ENCODE measurements at regions not wholly inside any gene's neighbourhood (a gene's known extent, or its start where the extent isn't known, plus 50 kb on each side); places are given as distances from the start of the nearest gene placed in this dataset.

DNA sequence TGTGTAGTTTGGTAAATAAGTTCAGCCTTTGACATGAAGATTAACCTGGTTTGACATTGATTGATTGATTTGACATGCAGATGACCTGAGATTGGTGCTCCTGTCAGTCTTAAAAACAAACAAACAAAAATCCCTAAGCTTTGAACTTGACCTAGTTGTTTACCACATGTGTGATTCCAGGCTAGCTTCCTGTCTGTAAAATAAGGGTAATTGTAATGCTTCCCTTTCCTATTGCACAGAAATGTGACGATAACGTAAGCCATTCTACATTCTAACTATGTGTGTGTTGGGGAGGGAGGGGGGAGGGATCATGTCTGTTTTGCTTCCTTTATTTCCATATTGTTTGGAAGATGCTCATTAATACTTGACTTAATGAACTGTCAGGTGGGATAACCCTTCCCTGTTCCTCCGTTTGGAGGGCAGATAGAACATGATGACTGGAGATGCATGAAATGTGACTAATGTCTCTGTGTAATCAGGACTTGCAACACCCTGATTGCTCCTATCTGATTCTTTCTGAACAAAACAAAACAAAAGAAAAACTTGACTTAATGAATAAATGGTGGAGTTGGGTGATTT is 106.1 kb upstream of the CLMP start:
- peaks cover 9% of the 10 kb centered on the region for H3K4me1 ChIP-seq (ENCODE audit: control insufficient read depth, insufficient read depth, low read length)
- H3K27me3 ChIP-seq (ENCODE audit: control insufficient read depth, insufficient read depth, low read length) = peaks cover 44% of the 10 kb centered on the region
- no peak overlapping the region for H3K4me3 ChIP-seq (ENCODE audit: low read depth, low read length)
- no peaks in the 10 kb centered on the region for H3K36me3 ChIP-seq (ENCODE audit: control insufficient read depth, insufficient read depth, low read length)
- H3K9me3 ChIP-seq (ENCODE audit: control insufficient read depth, insufficient read depth, low read length) = no peaks in the 10 kb centered on the region
- no peak overlapping the region for H3K9ac ChIP-seq (ENCODE audit: low read depth, low read length)

GRCh38 chr11:123299721-123300120 is 104.7 kb upstream of the CLMP start:
- H3K36me3 ChIP-seq (ENCODE audit: control insufficient read depth, insufficient read depth, low read length) = no peaks in the 10 kb centered on the region
- H3K4me1 ChIP-seq (ENCODE audit: control insufficient read depth, insufficient read depth, low read length) = peaks cover 9% of the 10 kb centered on the region
- no peak overlapping the region for H3K9ac ChIP-seq (ENCODE audit: low read depth, low read length)
- peaks cover 35% of the 10 kb centered on the region for H3K27me3 ChIP-seq (ENCODE audit: control insufficient read depth, insufficient read depth, low read length)
- no peaks in the 10 kb centered on the region for H3K9me3 ChIP-seq (ENCODE audit: control insufficient read depth, insufficient read depth, low read length)
- H3K4me3 ChIP-seq (ENCODE audit: low read depth, low read length) = no peak overlapping the region

DNA sequence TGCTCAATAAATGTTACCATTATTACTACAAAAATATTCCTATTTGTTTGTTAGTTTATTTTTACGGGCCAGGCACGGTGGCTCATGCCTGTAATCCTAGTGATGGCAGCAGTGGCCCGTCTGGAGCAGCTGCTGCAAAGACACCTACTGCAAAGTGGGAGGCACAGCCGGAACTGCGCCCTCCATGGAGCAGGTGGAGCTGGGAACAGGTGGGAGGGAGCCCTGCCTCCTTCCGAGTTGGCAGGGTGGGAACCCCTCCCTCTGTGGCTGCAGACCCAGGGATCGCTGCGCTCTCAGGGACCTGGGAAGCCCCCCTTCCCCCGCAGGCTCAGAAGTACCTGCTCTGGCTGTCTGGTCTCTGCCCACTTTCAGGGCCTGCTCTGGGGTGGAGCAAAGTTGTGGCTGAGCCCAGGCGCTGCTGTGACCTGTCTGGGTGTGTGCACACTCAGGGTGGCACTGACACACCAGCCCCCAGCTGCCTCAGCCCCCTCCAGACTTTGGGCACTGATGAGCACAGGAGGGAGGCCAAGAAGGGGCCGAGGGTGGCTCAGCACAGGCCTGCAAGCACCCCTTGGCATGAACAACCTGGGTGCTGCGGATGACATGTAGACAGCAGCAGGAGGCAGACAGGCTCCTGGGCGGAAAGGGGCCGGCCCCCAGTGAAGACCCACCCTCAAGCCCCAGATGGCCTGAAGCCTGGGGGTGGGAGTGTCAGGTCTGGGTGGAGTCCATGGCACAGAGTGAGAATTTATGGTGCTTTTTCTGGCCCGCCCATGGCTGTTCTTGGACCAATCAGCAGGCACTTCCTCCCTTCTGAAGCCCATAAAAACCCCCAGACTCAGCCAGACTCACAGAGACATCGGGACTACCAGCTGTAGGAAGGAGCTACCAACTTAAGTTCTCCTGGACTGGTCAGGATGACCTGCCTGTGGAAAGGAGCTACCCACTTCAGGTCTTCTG is 103.7 kb upstream of the CLMP start:
- Histone ChIP-seq H3K36me3 (ENCODE audit: control insufficient read depth, insufficient read depth, low read length) (no peaks in the 10 kb centered on the region), H3K9me3 (ENCODE audit: control insufficient read depth, insufficient read depth, low read length) (no peaks in the 10 kb centered on the region), H3K27me3 (ENCODE audit: control insufficient read depth, insufficient read depth, low read length) (peaks cover 32% of the 10 kb centered on the region), H3K9ac (ENCODE audit: low read depth, low read length) (no peak overlapping the region), H3K4me3 (ENCODE audit: low read depth, low read length) (no peak overlapping the region), H3K4me1 (ENCODE audit: control insufficient read depth, insufficient read depth, low read length) (peaks cover 9% of the 10 kb centered on the region)

GRCh38 chr11:123292647-123293046 is 97.6 kb upstream of the CLMP start:
- Histone ChIP-seq H3K4me1 (ENCODE audit: control insufficient read depth, insufficient read depth, low read length) (no peaks in the 10 kb centered on the region), H3K36me3 (ENCODE audit: control insufficient read depth, insufficient read depth, low read length) (no peaks in the 10 kb centered on the region), H3K27me3 (ENCODE audit: control insufficient read depth, insufficient read depth, low read length) (no peaks in the 10 kb centered on the region), H3K9ac (ENCODE audit: low read depth, low read length) (no peak overlapping the region), H3K4me3 (ENCODE audit: low read depth, low read length) (no peak overlapping the region), H3K9me3 (ENCODE audit: control insufficient read depth, insufficient read depth, low read length) (no peaks in the 10 kb centered on the region)

DNA sequence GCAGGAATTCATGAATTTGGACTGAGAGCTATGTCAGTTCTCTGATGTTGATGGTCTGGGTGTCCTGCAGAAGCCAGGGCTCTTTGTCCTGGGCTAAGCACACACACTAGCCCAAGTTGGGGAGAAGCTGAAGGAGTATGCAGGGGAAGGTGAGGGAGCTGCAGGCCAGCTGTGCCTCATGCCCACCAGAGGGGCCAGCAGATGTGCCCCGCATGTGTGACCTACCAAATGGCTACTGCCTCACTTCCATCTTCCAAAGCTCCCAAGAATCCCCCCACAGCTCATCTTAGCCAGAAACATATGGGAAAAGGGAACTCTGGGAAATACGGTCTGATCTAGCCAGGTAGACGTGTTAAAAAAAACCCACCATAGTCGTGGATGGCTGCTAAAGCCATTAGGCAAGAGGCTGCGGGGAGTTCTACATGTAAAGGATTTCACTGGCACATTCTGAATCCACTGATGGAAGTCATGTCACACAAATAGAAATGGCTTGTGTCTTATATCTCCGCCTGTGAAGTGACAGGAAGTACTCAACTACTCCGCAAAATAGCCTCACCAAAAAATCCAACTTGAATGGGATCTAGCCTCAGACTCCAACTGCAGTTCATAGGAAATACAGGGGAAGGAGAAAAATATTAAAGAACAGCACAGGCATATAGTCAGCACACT is 96.3 kb upstream of the CLMP start:
- no peak overlapping the region for H3K9ac ChIP-seq (ENCODE audit: low read depth, low read length)
- H3K36me3 ChIP-seq (ENCODE audit: control insufficient read depth, insufficient read depth, low read length) = no peaks in the 10 kb centered on the region
- no peaks in the 10 kb centered on the region for H3K9me3 ChIP-seq (ENCODE audit: control insufficient read depth, insufficient read depth, low read length)
- no peaks in the 10 kb centered on the region for H3K27me3 ChIP-seq (ENCODE audit: control insufficient read depth, insufficient read depth, low read length)
- H3K4me3 ChIP-seq (ENCODE audit: low read depth, low read length) = no peak overlapping the region
- no peaks in the 10 kb centered on the region for H3K4me1 ChIP-seq (ENCODE audit: control insufficient read depth, insufficient read depth, low read length)

DNA sequence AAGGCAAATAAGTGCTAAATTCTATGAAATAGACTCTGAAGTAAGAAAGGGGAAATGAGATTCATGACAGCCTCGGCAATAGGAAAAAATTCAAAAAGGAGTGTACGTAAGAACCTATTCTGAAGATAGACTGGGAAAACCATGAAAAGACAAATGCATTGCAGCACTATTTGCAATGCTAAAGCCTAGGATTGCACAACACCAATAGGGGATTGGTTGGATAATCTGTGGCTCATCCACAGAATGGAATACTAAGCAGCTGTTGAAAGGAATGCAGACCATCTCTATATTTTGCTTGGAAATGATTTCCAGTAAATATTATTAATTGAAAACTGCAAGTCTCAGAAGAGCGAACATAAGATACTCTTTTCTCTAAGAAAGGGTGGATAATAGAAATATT is 91.7 kb upstream of the CLMP start:
- no peaks in the 10 kb centered on the region for H3K36me3 ChIP-seq (ENCODE audit: control insufficient read depth, insufficient read depth, low read length)
- no peak overlapping the region for H3K9ac ChIP-seq (ENCODE audit: low read depth, low read length)
- no peak overlapping the region for H3K4me3 ChIP-seq (ENCODE audit: low read depth, low read length)
- H3K4me1 ChIP-seq (ENCODE audit: control insufficient read depth, insufficient read depth, low read length) = peaks cover 2% of the 10 kb centered on the region
- no peaks in the 10 kb centered on the region for H3K27me3 ChIP-seq (ENCODE audit: control insufficient read depth, insufficient read depth, low read length)
- H3K9me3 ChIP-seq (ENCODE audit: control insufficient read depth, insufficient read depth, low read length) = no peaks in the 10 kb centered on the region

DNA sequence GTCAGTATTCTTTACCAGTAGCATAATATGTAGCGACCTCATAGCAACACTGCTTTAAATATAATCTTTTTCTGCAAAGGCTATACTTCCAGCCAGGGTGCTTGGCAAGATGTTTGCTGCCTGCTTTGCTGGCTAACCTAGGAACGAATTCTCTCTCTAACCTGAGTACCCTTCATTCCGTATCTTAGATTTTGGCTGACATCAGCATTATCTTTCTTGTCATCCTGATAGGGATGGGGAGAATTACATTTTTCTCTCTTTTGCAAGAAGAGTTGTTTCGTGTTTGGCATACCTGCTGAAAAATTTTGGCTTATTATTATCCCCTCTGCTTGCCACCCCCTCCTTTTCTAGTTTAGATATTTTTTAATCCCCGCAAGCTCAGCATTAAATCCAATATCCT is 91.2 kb upstream of the CLMP start:
- Histone ChIP-seq H3K4me3 (ENCODE audit: low read depth, low read length) (no peak overlapping the region), H3K4me1 (ENCODE audit: control insufficient read depth, insufficient read depth, low read length) (peaks cover 2% of the 10 kb centered on the region), H3K27me3 (ENCODE audit: control insufficient read depth, insufficient read depth, low read length) (no peaks in the 10 kb centered on the region), H3K36me3 (ENCODE audit: control insufficient read depth, insufficient read depth, low read length) (no peaks in the 10 kb centered on the region), H3K9me3 (ENCODE audit: control insufficient read depth, insufficient read depth, low read length) (no peaks in the 10 kb centered on the region), H3K9ac (ENCODE audit: low read depth, low read length) (no peak overlapping the region)

GRCh38 chr11:123284454-123284853 is 89.4 kb upstream of the CLMP start:
- Histone ChIP-seq H3K4me3 (ENCODE audit: low read depth, low read length) (no peak overlapping the region), H3K9me3 (ENCODE audit: control insufficient read depth, insufficient read depth, low read length) (no peaks in the 10 kb centered on the region), H3K4me1 (ENCODE audit: control insufficient read depth, insufficient read depth, low read length) (peaks cover 2% of the 10 kb centered on the region), H3K36me3 (ENCODE audit: control insufficient read depth, insufficient read depth, low read length) (no peaks in the 10 kb centered on the region), H3K9ac (ENCODE audit: low read depth, low read length) (no peak overlapping the region), H3K27me3 (ENCODE audit: control insufficient read depth, insufficient read depth, low read length) (no peaks in the 10 kb centered on the region)

- H3K4me3 ChIP-seq (ENCODE audit: low read depth, low read length) = no peak overlapping the region
- H3K9me3 ChIP-seq (ENCODE audit: control insufficient read depth, insufficient read depth, low read length) = no peaks in the 10 kb centered on the region
- H3K27me3 ChIP-seq (ENCODE audit: control insufficient read depth, insufficient read depth, low read length) = no peaks in the 10 kb centered on the region
- H3K36me3 ChIP-seq (ENCODE audit: control insufficient read depth, insufficient read depth, low read length) = no peaks in the 10 kb centered on the region
- no peak overlapping the region for H3K9ac ChIP-seq (ENCODE audit: low read depth, low read length)
- H3K4me1 ChIP-seq (ENCODE audit: control insufficient read depth, insufficient read depth, low read length) = peaks cover 2% of the 10 kb centered on the region
Observed at GRCh38 chr11:123282597-123282996, 87.5 kb upstream of the CLMP start.

- H3K4me3 ChIP-seq (ENCODE audit: low read depth, low read length) = no peak overlapping the region
- no peaks in the 10 kb centered on the region for H3K4me1 ChIP-seq (ENCODE audit: control insufficient read depth, insufficient read depth, low read length)
- H3K27me3 ChIP-seq (ENCODE audit: control insufficient read depth, insufficient read depth, low read length) = no peaks in the 10 kb centered on the region
- no peaks in the 10 kb centered on the region for H3K36me3 ChIP-seq (ENCODE audit: control insufficient read depth, insufficient read depth, low read length)
- no peaks in the 10 kb centered on the region for H3K9me3 ChIP-seq (ENCODE audit: control insufficient read depth, insufficient read depth, low read length)
- no peak overlapping the region for H3K9ac ChIP-seq (ENCODE audit: low read depth, low read length)
Observed at GRCh38 chr11:123273616-123274015, 78.6 kb upstream of the CLMP start.

GRCh38 chr11:123272565-123272964 is 77.5 kb upstream of the CLMP start:
- no peak overlapping the region for H3K9ac ChIP-seq (ENCODE audit: low read depth, low read length)
- no peaks in the 10 kb centered on the region for H3K27me3 ChIP-seq (ENCODE audit: control insufficient read depth, insufficient read depth, low read length)
- H3K4me3 ChIP-seq (ENCODE audit: low read depth, low read length) = no peak overlapping the region
- no peaks in the 10 kb centered on the region for H3K4me1 ChIP-seq (ENCODE audit: control insufficient read depth, insufficient read depth, low read length)
- no peaks in the 10 kb centered on the region for H3K36me3 ChIP-seq (ENCODE audit: control insufficient read depth, insufficient read depth, low read length)
- no peaks in the 10 kb centered on the region for H3K9me3 ChIP-seq (ENCODE audit: control insufficient read depth, insufficient read depth, low read length)

DNA sequence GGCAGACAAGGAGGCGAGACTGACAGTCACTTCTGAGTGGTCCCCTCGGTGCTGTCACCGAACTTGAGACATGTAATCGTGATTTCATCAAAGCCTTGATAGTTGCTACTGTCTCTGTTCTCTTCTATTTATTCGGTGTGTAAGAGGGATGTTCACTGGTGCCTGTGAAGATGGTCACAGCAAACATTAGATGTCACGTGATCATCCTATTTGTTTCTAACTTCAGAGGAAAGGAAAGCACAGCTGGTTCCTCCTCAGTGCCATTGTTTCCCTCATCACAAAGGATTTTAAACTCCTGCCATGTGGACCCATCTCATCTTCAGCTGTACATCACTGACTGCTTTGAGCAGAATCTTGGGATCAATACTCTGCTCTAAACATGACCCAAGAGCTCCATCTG is 73.1 kb upstream of the CLMP start:
- Histone ChIP-seq H3K9ac (ENCODE audit: low read depth, low read length) (no peak overlapping the region), H3K27me3 (ENCODE audit: control insufficient read depth, insufficient read depth, low read length) (peaks cover 4% of the 10 kb centered on the region), H3K4me3 (ENCODE audit: low read depth, low read length) (no peak overlapping the region), H3K36me3 (ENCODE audit: control insufficient read depth, insufficient read depth, low read length) (no peaks in the 10 kb centered on the region), H3K9me3 (ENCODE audit: control insufficient read depth, insufficient read depth, low read length) (no peaks in the 10 kb centered on the region), H3K4me1 (ENCODE audit: control insufficient read depth, insufficient read depth, low read length) (no peaks in the 10 kb centered on the region)

Measured in iPS-15b (cell line).